CD4-positive, alpha-beta T cell (primary cell): ENCODE measurements at regions not wholly inside any gene's neighbourhood (a gene's known extent, or its start where the extent isn't known, plus 50 kb on each side); places are given as distances from the start of the nearest gene placed in this dataset.

Source experiments
- ATAC-seq: fragments of 200-7000 bp; cut with Tn5 transposase; one replicate; pipeline ENCODE4 v1.10.0; 2022; ENCODE audit warnings: mild to moderate bottlenecking; ENCODE audit not compliant: poor library complexity
- CTCF ChIA-PET: fragments of 350-600 bp; sonication (Branson Sonifier 250); formaldehyde crosslinking; loops from one replicate; lab custom pipeline; 2021; ENCODE audit warnings: antibody characterized with exemption, inconsistent platforms; lab: Charles Lee
- POLR2A ChIA-PET: fragments of 350-600 bp; sonication (Branson Sonifier 250); formaldehyde crosslinking; loops from one replicate; lab custom pipeline; 2021; ENCODE audit warnings: antibody characterized with exemption, inconsistent platforms; lab: Charles Lee
- DNase-seq, 14 experiments: peaks; one replicate each; pipeline ENCODE4 v3.0.0-alpha.2; 2013 to 2020; ENCODE audit warnings: mixed read lengths in 2 of 14
- H3K27ac ChIP-seq, 2 donors: one replicate each; pipeline versions ENCODE4 v1.5.1 to v1.7.0; 2013; ENCODE audit warnings: low read length in 2 of 2, low read depth in 1 of 2, mild to moderate bottlenecking in 1 of 2
- H3K27me3 ChIP-seq, 2 experiments: 1 replicate in 1 of 2; 2 replicates in 1 of 2; pipeline versions ENCODE4 v1.6.1 to v1.7.0; 2013; ENCODE audit warnings: low read length in 2 of 2, control low read depth in 1 of 2, mild to moderate bottlenecking in 1 of 2, moderate library complexity in 1 of 2; ENCODE audit not compliant: insufficient read depth in 2 of 2, control insufficient read depth in 1 of 2
- H3K36me3 ChIP-seq: one replicate; pipeline ENCODE4 v1.6.1; 2013; ENCODE audit warnings: low read length, control low read depth; ENCODE audit not compliant: insufficient read depth
- H3K4me1 ChIP-seq: one replicate; pipeline ENCODE4 v1.6.1; 2013; ENCODE audit warnings: low read length, control low read depth; ENCODE audit not compliant: insufficient read depth
- H3K4me3 ChIP-seq: one replicate; pipeline ENCODE4 v1.5.1; 2013; ENCODE audit warnings: mild to moderate bottlenecking, low read length, moderate library complexity
- H3K9me3 ChIP-seq, 2 experiments: 1 replicate in 1 of 2; 2 replicates in 1 of 2; pipeline versions ENCODE4 v1.6.1 to v1.7.0; 2013; ENCODE audit warnings: low read length in 2 of 2, mild to moderate bottlenecking in 2 of 2, control low read depth in 1 of 2, moderate library complexity in 1 of 2; ENCODE audit not compliant: control insufficient read depth in 1 of 2, insufficient read depth in 1 of 2
- H3K27ac Mint-ChIP-seq: one replicate; pipeline ENCODE4 v1.8.0; 2020; ENCODE audit warnings: mixed read lengths
- H3K27me3 Mint-ChIP-seq: one replicate; pipeline ENCODE4 v1.8.0; 2021; ENCODE audit warnings: mixed read lengths
- H3K36me3 Mint-ChIP-seq: one replicate; pipeline ENCODE4 v1.8.0; 2021; ENCODE audit warnings: low read depth, mixed read lengths
- H3K4me1 Mint-ChIP-seq: one replicate; pipeline ENCODE4 v1.8.0; 2021; ENCODE audit warnings: low read depth, mixed read lengths
- H3K4me3 Mint-ChIP-seq: one replicate; pipeline ENCODE4 v1.8.0; 2020; ENCODE audit warnings: mild to moderate bottlenecking, mixed read lengths
- H3K9me3 Mint-ChIP-seq: one replicate; pipeline ENCODE4 v1.8.0; 2020; ENCODE audit warnings: mixed read lengths
- CTCF ChIP-seq: fragments of 200-600 bp; IDR thresholded peaks from one replicate; pipeline ENCODE4 v1.8.0; 2022; ENCODE audit warnings: antibody characterized with exemption, mild to moderate bottlenecking
- intact Hi-C, 2 experiments: fragments of 100-400 bp; cut with DNase I in 1 of 2; cut with micrococcal nuclease in 1 of 2; formaldehyde crosslinking; loops; one replicate each; pipeline versions ENCODE4 v1.15.1 to v1.9.0; 2023 to 2025; cut with DNase I, micrococcal nuclease

DNA sequence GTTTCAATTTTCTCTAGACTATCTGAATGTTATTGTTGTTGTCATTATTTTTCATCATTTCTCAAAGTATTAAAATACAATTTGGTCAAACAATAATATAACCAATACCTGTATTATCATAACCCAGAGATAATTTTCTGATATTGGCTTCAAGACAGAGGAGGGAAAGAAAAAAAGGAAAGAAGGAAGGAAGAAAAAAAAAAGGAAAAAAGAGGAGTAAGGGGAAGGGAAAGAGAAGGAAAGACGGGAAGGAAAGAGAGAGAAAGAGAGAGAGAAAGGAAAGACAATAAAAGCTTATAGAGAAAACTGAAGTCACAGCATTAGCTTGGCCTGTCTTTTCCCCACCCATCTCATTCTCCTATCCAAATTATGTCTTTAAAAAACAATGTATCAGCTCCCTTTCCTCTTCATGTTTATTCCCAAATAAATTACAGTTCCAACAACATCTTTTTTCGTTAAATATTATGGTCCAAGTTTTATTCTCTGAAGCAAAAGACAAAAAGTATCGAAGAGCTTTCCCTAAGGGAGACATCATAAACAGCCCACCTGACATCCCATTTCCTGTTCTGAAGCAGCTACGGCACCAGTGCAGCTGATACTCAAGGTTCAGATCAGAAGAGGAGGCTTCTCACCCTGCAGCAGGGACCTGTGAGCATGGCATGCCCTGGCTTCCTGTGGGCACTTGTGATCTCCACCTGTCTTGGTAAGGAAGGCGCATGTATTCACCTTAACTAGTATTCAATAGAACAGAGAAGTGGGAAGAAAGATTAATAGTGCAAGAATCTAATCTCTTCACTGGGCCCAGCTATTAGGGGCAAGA, 308.3 kb downstream of the DAD1 start:
- intact Hi-C loops, result no loop called here
- peak; percentile 49 for ATAC-seq
- POLR2A ChIA-PET, result interaction anchor here (0.5 to 0.9 kb wide), 4 partner anchors 230 to 290 kb away, joined by 3 to 5 read pairs (median 3); no protein-coding TSS in a partner anchor

GRCh38 chr14:22276913-22277816, 311.9 kb downstream of the DAD1 start:
- DNase-seq (peak in 1 of 14 experiments; percentile 12), ATAC-seq (no peak)
- H3K36me3 Mint-ChIP-seq, result no peaks in the 10 kb centered on the region
- no peak overlapping the region for H3K27ac Mint-ChIP-seq
- Histone ChIP-seq H3K27ac (no peak overlapping the region), H3K4me3 (no peak overlapping the region), H3K27me3 (no peaks in the 10 kb centered on the region), H3K9me3 (no peaks in the 10 kb centered on the region), H3K4me1 (no peaks in the 10 kb centered on the region), H3K36me3 (no peaks in the 10 kb centered on the region)
- ChIA-PET CTCF (no interaction called here), POLR2A (no interaction called here)
- peak; percentile 15 for TF ChIP-seq CTCF
- intact Hi-C loops, result loop anchor here in 1 of 2 experiments (10.0 kb wide), 1 partner anchor 52 kb away; no protein-coding TSS in a partner anchor
- H3K27me3 Mint-ChIP-seq, result no peaks in the 10 kb centered on the region
- H3K4me3 Mint-ChIP-seq, result peak overlapping the region; percentile 25
- no peaks in the 10 kb centered on the region for H3K9me3 Mint-ChIP-seq
- H3K4me1 Mint-ChIP-seq, result peaks cover 7% of the 10 kb centered on the region

More for the DNA sequence above, 308.3 kb downstream of the DAD1 start:
- Mint-ChIP-seq H3K4me3 (peak overlapping the region; percentile 79), H3K9me3 (no peaks in the 10 kb centered on the region), H3K27me3 (no peaks in the 10 kb centered on the region), H3K36me3 (no peaks in the 10 kb centered on the region), H3K27ac (peak overlapping the region; percentile 15), H3K4me1 (peaks cover 7% of the 10 kb centered on the region)
- Histone ChIP-seq H3K27ac (no peak overlapping the region), H3K27me3 (no peaks in the 10 kb centered on the region), H3K4me3 (peak overlapping the region; percentile 26), H3K36me3 (no peaks in the 10 kb centered on the region), H3K4me1 (no peaks in the 10 kb centered on the region), H3K9me3 (no peaks in the 10 kb centered on the region)
- CTCF ChIA-PET, result no interaction called here
- DNase-seq, result peak in 3 of 14 experiments; percentile 1 to 23 (median 17)
- TF ChIP-seq CTCF, result no peak
